ENCODE measurements at regions not wholly inside any gene's neighbourhood (a gene's known extent, or its start where the extent isn't known, plus 50 kb on each side); places are given as distances from the start of the nearest gene placed in this dataset.
"Not testable (repeated sequence)": the region's sequence is repeated elsewhere in the genome, so short reads cannot be mapped to it uniquely, and the experiment has no call there.

- no peak for DNase-seq
Observed at GRCh38 chr5:164145458-164145857, 640.0 kb downstream of the MAT2B start.

GRCh38 chr5:164146223-164146622, 640.8 kb downstream of the MAT2B start:
- no peak for DNase-seq

GRCh38 chr5:164148292-164148691, 642.9 kb downstream of the MAT2B start:
- no peak for DNase-seq

- DNase-seq, result not testable (repeated sequence)
Observed at GRCh38 chr5:164152539-164152938, 647.1 kb downstream of the MAT2B start.

GRCh38 chr5:164153469-164154172, 648.2 kb downstream of the MAT2B start:
- DNase-seq, result no peak

- DNase-seq, result no peak
Observed at GRCh38 chr5:164170814-164171213, 665.4 kb downstream of the MAT2B start.

- DNase-seq, result no peak
Observed at GRCh38 chr5:164175083-164175482, 669.7 kb downstream of the MAT2B start.

- no peak for DNase-seq
Observed at GRCh38 chr5:164179406-164179805, 674.0 kb downstream of the MAT2B start.

- no peak for DNase-seq
Observed at GRCh38 chr5:164181604-164182003, 676.2 kb downstream of the MAT2B start.

GRCh38 chr5:164184158-164184557, 678.7 kb downstream of the MAT2B start:
- no peak for DNase-seq

GRCh38 chr5:164185000-164185399, 679.6 kb downstream of the MAT2B start:
- DNase-seq, result no peak

GRCh38 chr5:164186550-164186949, 681.1 kb downstream of the MAT2B start:
- no peak for DNase-seq

- DNase-seq, result no peak
Observed at GRCh38 chr5:164187785-164188184, 682.4 kb downstream of the MAT2B start.

GRCh38 chr5:164188733-164189148, 683.3 kb downstream of the MAT2B start:
- DNase-seq, result no peak

- DNase-seq, result no peak
Observed at GRCh38 chr5:164191240-164191639, 685.8 kb downstream of the MAT2B start.

- DNase-seq, result no peak
Observed at GRCh38 chr5:164202338-164202737, 696.9 kb downstream of the MAT2B start.

- DNase-seq, result no peak
Observed at GRCh38 chr5:164203581-164204225, 698.3 kb downstream of the MAT2B start.

- no peak for DNase-seq
Observed at GRCh38 chr5:164204338-164204946, 699.0 kb downstream of the MAT2B start.

GRCh38 chr5:164206196-164206595, 700.8 kb downstream of the MAT2B start:
- no peak for DNase-seq

GRCh38 chr5:164207646-164208045, 702.2 kb downstream of the MAT2B start:
- no peak for DNase-seq

GRCh38 chr5:164210491-164210890, 705.1 kb downstream of the MAT2B start:
- no peak for DNase-seq

GRCh38 chr5:164214698-164215097, 709.3 kb downstream of the MAT2B start:
- DNase-seq, result no peak

GRCh38 chr5:164217464-164217863, 712.0 kb downstream of the MAT2B start:
- DNase-seq, result no peak

GRCh38 chr5:164220522-164220921, 715.1 kb downstream of the MAT2B start:
- no peak for DNase-seq

All from CD4-positive, alpha-beta T cell treated with Interleukin-6 for 4 hours (primary cell).